PFSK-1 (cell line): ENCODE measurements at regions not wholly inside any gene's neighbourhood (a gene's known extent, or its start where the extent isn't known, plus 50 kb on each side); places are given as distances from the start of the nearest gene placed in this dataset.

Experiments used
- FOXP2 ChIP-seq: optimal IDR thresholded peaks from 2 replicates; pipeline ENCODE3; 2011; ENCODE audit warnings: borderline replicate concordance, control low read depth, inconsistent platforms; ENCODE audit not compliant: insufficient read depth; ENCODE audit errors: extremely low read length, extremely low read depth
- POLR2AphosphoS5 ChIP-seq: IDR thresholded peaks from 2 replicates; pipeline ENCODE4 v1.6.1; 2012; ENCODE audit warnings: low read depth, mild to moderate bottlenecking, control low read depth, low read length, moderate library complexity
- SIN3A ChIP-seq: IDR thresholded peaks from 2 replicates; pipeline ENCODE4 v1.6.1; 2012; ENCODE audit warnings: mild to moderate bottlenecking, low read length, moderate library complexity, borderline replicate concordance; ENCODE audit not compliant: insufficient read depth
- TAF1 ChIP-seq: IDR thresholded peaks from 2 replicates; pipeline ENCODE4 v1.6.1; 2012; ENCODE audit warnings: low read length, control low read depth, borderline replicate concordance; ENCODE audit not compliant: insufficient read depth
- TF ChIP-seq, protein P1 (sequence below), 2 experiments: IDR thresholded peaks; 2 replicates each; pipeline versions ENCODE4 v1.6.1 to v1.8.0; 2011 to 2012; ENCODE audit warnings: low read depth in 2 of 2, low read length in 2 of 2, control low read depth in 1 of 2, inconsistent platforms in 1 of 2, mild to moderate bottlenecking in 1 of 2, moderate library complexity in 1 of 2; ENCODE audit not compliant: insufficient read depth in 1 of 2

DNA sequence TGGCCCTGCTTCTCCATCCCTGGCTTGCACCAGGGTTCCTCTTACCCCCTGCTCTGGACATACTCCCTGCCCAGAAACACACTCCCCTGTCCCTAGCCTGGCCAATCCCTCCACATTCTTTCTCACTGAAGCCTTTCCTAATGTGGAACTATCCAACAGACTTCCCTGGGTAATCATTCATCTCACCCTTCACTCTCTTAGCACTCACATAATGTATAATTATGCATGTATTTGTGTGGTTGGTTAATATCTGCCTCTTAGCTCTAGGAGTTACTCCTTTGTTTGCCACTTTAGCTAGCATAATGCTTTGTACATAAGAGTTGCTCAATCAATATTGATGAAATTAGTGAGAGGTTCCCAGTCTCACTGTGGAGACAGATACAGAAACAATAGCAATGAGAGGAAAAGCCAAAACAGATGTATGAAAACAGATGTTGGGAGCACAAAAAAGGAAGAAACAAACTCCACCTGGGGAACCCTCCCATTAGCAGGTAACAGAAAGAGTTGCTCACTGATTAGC is 76.9 kb upstream of the WARS2 start:
- no peak for TF ChIP-seq TAF1

DNA sequence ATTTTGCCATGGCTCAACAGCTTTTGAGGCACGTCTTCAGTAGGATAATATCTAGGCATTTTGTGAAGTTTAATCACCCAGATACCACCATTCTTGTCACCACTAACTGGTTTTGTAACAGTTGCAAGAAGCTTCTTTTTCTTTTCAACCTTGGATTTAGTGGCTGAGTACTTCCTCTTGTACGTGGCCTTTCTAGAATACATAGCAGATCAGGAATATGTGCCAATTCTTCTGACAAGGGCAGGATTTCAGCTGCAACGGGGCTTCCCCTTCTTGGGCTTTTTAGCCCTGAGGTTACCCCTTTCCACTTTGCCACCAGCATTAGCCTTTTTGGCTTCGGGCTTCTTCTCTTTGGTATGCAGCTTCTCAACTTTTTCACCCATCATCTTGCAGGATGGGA is 79.3 kb upstream of the WARS2 start:
- TF ChIP-seq SIN3A (no peak), FOXP2 (no peak), POLR2AphosphoS5 (no peak), TAF1 (no peak)
- TF ChIP-seq, protein P1, sequence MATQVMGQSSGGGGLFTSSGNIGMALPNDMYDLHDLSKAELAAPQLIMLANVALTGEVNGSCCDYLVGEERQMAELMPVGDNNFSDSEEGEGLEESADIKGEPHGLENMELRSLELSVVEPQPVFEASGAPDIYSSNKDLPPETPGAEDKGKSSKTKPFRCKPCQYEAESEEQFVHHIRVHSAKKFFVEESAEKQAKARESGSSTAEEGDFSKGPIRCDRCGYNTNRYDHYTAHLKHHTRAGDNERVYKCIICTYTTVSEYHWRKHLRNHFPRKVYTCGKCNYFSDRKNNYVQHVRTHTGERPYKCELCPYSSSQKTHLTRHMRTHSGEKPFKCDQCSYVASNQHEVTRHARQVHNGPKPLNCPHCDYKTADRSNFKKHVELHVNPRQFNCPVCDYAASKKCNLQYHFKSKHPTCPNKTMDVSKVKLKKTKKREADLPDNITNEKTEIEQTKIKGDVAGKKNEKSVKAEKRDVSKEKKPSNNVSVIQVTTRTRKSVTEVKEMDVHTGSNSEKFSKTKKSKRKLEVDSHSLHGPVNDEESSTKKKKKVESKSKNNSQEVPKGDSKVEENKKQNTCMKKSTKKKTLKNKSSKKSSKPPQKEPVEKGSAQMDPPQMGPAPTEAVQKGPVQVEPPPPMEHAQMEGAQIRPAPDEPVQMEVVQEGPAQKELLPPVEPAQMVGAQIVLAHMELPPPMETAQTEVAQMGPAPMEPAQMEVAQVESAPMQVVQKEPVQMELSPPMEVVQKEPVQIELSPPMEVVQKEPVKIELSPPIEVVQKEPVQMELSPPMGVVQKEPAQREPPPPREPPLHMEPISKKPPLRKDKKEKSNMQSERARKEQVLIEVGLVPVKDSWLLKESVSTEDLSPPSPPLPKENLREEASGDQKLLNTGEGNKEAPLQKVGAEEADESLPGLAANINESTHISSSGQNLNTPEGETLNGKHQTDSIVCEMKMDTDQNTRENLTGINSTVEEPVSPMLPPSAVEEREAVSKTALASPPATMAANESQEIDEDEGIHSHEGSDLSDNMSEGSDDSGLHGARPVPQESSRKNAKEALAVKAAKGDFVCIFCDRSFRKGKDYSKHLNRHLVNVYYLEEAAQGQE (IDR thresholded peaks at IDR 0.05; ENCODE audit: insufficient read depth in 1 of 2, low read depth in 2 of 2, low read length in 2 of 2): no peak

DNA sequence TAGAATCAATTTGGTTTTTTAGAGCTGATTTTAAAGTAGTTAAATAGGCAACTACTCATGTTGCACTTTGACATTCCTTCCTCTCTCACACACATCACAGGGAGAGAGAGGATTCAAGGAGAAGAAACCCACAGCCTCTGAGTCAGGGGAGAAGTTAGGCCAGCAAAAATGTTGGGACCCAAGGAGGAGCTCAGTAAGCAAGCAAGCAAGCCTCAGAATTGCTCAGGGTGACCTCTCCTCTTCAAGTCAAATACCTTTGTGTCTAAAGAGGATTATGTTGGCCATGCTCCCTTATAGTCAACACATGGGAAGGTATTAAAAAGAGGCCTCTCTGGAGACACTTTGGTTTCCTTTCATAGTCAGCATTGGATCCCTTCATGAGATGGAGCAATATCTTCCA is 80.5 kb upstream of the WARS2 start:
- no peak for TF ChIP-seq TAF1
- TF ChIP-seq, protein P1 (IDR thresholded peaks at IDR 0.05; ENCODE audit: insufficient read depth in 1 of 2, low read depth in 2 of 2, low read length in 2 of 2): no peak
- TF ChIP-seq FOXP2: no peak
- TF ChIP-seq SIN3A: no peak
- TF ChIP-seq POLR2AphosphoS5: no peak

DNA sequence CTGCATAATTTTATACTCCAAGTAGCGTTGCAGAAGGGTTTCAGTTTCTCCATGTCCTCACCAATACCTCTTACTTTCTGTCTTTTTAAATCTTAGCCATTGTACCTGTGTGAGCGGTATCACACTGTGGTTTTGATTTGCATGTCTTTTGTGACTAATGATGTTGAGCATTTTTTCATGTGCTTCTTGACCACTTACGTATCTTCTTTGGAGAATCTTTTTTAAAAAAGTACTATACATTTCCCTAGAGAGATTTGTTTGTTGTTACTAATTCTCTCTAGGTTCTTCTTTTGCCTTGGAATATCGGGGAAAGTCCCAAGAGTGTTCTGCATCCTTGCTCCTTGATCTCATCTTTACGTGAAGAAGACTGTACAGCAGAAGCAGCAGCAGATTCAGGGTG is 81.8 kb upstream of the WARS2 start:
- TF ChIP-seq, protein P1 (IDR thresholded peaks at IDR 0.05; ENCODE audit: insufficient read depth in 1 of 2, low read depth in 2 of 2, low read length in 2 of 2): no peak
- no peak for TF ChIP-seq SIN3A
- no peak for TF ChIP-seq FOXP2
- no peak for TF ChIP-seq TAF1
- TF ChIP-seq POLR2AphosphoS5: no peak

DNA sequence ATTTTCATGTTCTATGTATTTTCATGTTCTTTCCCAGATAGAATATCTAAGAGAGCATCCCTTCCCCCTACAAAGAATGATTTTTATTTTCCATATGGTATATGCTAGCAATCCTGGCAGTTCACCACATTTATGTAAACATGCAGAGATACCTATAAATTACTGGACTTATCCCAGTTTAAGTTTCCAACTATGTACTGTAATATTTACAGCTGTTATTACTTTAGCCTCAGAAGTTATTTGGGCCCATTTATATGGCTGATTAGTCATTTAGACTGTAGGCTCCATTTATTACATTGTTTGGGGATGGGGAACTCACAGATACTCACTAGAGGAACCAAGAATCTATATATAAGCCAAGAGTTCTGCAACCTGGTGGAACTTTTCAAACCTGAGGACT is 84.8 kb upstream of the WARS2 start:
- TF ChIP-seq, protein P1 (IDR thresholded peaks at IDR 0.05; ENCODE audit: insufficient read depth in 1 of 2, low read depth in 2 of 2, low read length in 2 of 2): no peak

DNA sequence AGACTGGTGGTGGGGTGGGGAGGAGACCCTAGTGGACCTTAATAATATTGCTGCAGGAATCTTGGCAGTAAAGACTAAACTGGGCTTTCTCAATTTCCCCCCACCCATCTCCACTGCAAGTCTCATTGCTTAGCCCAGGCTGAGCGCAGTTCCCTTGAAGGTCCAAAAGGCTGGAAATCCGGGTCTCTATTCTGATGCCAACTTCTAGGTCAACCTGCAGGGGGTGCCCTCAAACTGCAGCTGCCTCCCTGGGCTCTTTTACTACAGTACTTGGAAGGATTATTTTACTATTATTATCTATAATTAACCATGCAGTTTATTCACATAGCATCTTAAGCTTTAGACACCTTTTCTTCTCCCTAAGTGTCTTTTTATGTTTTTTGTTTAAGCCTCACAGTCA is 85.4 kb upstream of the WARS2 start:
- TF ChIP-seq TAF1: no peak
- TF ChIP-seq FOXP2: no peak
